IPS DF 6.9 (cell line): ENCODE measurements at regions not wholly inside any gene's neighbourhood (a gene's known extent, or its start where the extent isn't known, plus 50 kb on each side); places are given as distances from the start of the nearest gene placed in this dataset.

Experiments used
- DNase-seq: peaks from one replicate; pipeline ENCODE4 v3.0.0-alpha.2; 2013; ENCODE audit warnings: low read depth, low spot score
- H3K27ac ChIP-seq: one replicate; pipeline ENCODE4 v1.5.1; 2013; ENCODE audit warnings: low read length, control low read depth
- H3K27me3 ChIP-seq: 2 replicates; pipeline ENCODE4 v1.6.1; 2013; ENCODE audit warnings: mild to moderate bottlenecking, low read length; ENCODE audit not compliant: control insufficient read depth, insufficient read depth
- H3K36me3 ChIP-seq: 2 replicates; pipeline ENCODE4 v1.6.1; 2013; ENCODE audit warnings: low read length; ENCODE audit not compliant: control insufficient read depth, insufficient read depth
- H3K4me1 ChIP-seq: 2 replicates; pipeline ENCODE4 v1.6.1; 2013; ENCODE audit warnings: low read length; ENCODE audit not compliant: control insufficient read depth, insufficient read depth
- H3K4me3 ChIP-seq: 2 replicates; pipeline ENCODE4 v1.5.1; 2013; ENCODE audit warnings: mild to moderate bottlenecking, low read length
- H3K9me3 ChIP-seq: 2 replicates; pipeline ENCODE4 v1.6.1; 2013; ENCODE audit warnings: low read length, inconsistent platforms; ENCODE audit not compliant: control insufficient read depth, insufficient read depth
- WGBS: extraction: QIAGEN DNeasy Blood & Tissue Kit; methylation state at CpG from one replicate; pipeline ENCODE4 v1.1.7; 2013; ENCODE audit warnings: mixed read lengths, missing lambda C conversion rate; ENCODE audit not compliant: insufficient read length, insufficient coverage; 5-methylcytosine and 5-hydroxymethylcytosine counted together

- no peaks in the 10 kb centered on the region for H3K4me1 ChIP-seq
- H3K9me3 ChIP-seq: no peaks in the 10 kb centered on the region
- no peak overlapping the region for H3K4me3 ChIP-seq
- H3K27ac ChIP-seq: no peak overlapping the region
- DNase-seq: no peak
- H3K27me3 ChIP-seq: no peaks in the 10 kb centered on the region
- no peaks in the 10 kb centered on the region for H3K36me3 ChIP-seq
- no CpG with 5 or more reads among the region's 4 CpGs for WGBS
These were observed 494.1 kb downstream of the CENPC start for GRCh38 chr4:67051000-67051789.

GRCh38 chr4:67049446-67049845 lies 495.9 kb downstream of the CENPC start:
- WGBS: no CpG with 5 or more reads among the region's 2 CpGs
- no peaks in the 10 kb centered on the region for H3K36me3 ChIP-seq
- no peaks in the 10 kb centered on the region for H3K4me1 ChIP-seq
- DNase-seq: no peak
- no peak overlapping the region for H3K4me3 ChIP-seq
- H3K9me3 ChIP-seq: no peaks in the 10 kb centered on the region
- H3K27ac ChIP-seq: no peak overlapping the region
- H3K27me3 ChIP-seq: no peaks in the 10 kb centered on the region

GRCh38 chr4:67048530-67048929 lies 496.8 kb downstream of the CENPC start:
- no peaks in the 10 kb centered on the region for H3K36me3 ChIP-seq
- no peaks in the 10 kb centered on the region for H3K27me3 ChIP-seq
- H3K27ac ChIP-seq: no peak overlapping the region
- no peak for DNase-seq
- no peaks in the 10 kb centered on the region for H3K9me3 ChIP-seq
- WGBS: no CpG with 5 or more reads among the region's 2 CpGs
- no peak overlapping the region for H3K4me3 ChIP-seq
- H3K4me1 ChIP-seq: no peaks in the 10 kb centered on the region

- Histone ChIP-seq H3K27ac (no peak overlapping the region), H3K36me3 (no peaks in the 10 kb centered on the region), H3K9me3 (no peaks in the 10 kb centered on the region), H3K4me1 (no peaks in the 10 kb centered on the region), H3K27me3 (no peaks in the 10 kb centered on the region), H3K4me3 (no peak overlapping the region)
- DNase-seq: no peak
- no CpG with 5 or more reads among the region's 2 CpGs for WGBS
These were observed 505.0 kb downstream of the CENPC start for GRCh38 chr4:67040315-67040714.

DNA sequence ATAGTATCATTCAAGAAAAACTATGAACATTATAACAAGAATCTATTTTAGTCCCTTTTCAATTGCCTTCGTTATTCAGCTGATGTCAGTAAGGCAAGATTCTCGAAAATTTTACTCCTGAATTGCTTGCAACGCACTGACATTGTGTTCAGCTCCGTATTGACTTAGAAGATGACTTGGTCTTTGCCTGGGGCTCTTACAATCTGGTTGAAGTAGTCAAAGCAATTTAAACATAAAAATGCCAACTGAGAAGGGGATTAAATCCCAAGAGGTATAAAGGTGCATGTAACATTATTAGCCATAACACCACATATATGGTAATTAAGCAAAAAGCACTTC lies 507.1 kb downstream of the CENPC start:
- Histone ChIP-seq H3K4me3 (no peak overlapping the region), H3K27ac (no peak overlapping the region), H3K27me3 (no peaks in the 10 kb centered on the region), H3K9me3 (no peaks in the 10 kb centered on the region), H3K36me3 (no peaks in the 10 kb centered on the region), H3K4me1 (no peaks in the 10 kb centered on the region)
- no peak for DNase-seq
- WGBS: no CpG with 5 or more reads among the region's 4 CpGs

DNA sequence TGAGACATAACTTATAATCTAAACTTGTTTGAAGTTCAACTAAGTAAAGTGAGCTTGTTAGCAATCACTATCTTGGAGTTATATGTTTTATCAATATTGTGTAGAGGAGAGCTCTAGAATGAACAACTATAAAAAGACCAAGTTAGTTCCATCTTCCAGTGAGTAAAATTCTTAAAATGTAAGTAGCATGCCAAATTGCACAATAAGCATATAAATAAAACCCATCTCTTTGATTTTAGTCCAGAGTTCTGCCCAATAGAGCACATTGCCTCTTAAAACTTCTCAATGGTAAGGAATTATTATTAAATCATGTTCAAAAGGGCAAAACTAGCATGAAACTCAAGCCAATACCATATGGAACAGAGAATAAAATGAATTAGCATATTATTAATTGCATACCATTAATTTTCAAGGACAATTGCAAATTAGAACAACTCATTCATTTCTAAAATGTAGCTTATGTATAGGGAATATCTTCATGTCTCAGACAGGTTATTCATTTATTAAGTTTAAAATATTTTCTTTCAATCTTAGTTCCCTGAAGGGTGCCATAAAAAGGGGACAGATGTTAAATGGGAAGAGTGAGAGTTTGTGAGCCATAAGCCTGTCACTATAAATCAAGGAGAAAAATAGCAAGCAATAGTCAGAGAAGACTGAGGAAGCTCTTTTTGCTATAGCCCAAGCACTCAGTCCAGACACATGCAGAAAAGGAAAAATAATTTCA lies 507.6 kb downstream of the CENPC start:
- H3K4me3 ChIP-seq: no peak overlapping the region
- H3K27ac ChIP-seq: no peak overlapping the region
- H3K4me1 ChIP-seq: no peaks in the 10 kb centered on the region
- no peak for DNase-seq
- H3K36me3 ChIP-seq: no peaks in the 10 kb centered on the region
- no peaks in the 10 kb centered on the region for H3K9me3 ChIP-seq
- no peaks in the 10 kb centered on the region for H3K27me3 ChIP-seq

- Histone ChIP-seq H3K27me3 (no peaks in the 10 kb centered on the region), H3K9me3 (no peaks in the 10 kb centered on the region), H3K4me3 (no peak overlapping the region), H3K4me1 (no peaks in the 10 kb centered on the region), H3K36me3 (no peaks in the 10 kb centered on the region), H3K27ac (no peak overlapping the region)
- DNase-seq: no peak
These were observed 508.5 kb downstream of the CENPC start for GRCh38 chr4:67036791-67037190.

- Histone ChIP-seq H3K27me3 (no peaks in the 10 kb centered on the region), H3K9me3 (no peaks in the 10 kb centered on the region), H3K36me3 (no peaks in the 10 kb centered on the region), H3K4me3 (no peak overlapping the region), H3K4me1 (no peaks in the 10 kb centered on the region), H3K27ac (no peak overlapping the region)
- no peak for DNase-seq
- WGBS: no CpG with 5 or more reads among the region's 1 CpG
These were observed 509.3 kb downstream of the CENPC start for GRCh38 chr4:67035986-67036385.

- no peak overlapping the region for H3K4me3 ChIP-seq
- H3K4me1 ChIP-seq: no peaks in the 10 kb centered on the region
- H3K9me3 ChIP-seq: no peaks in the 10 kb centered on the region
- H3K27me3 ChIP-seq: no peaks in the 10 kb centered on the region
- no peak overlapping the region for H3K27ac ChIP-seq
- no peaks in the 10 kb centered on the region for H3K36me3 ChIP-seq
- no CpG with 5 or more reads among the region's 2 CpGs for WGBS
- no peak for DNase-seq
These were observed 509.8 kb downstream of the CENPC start for GRCh38 chr4:67035501-67035900.

DNA sequence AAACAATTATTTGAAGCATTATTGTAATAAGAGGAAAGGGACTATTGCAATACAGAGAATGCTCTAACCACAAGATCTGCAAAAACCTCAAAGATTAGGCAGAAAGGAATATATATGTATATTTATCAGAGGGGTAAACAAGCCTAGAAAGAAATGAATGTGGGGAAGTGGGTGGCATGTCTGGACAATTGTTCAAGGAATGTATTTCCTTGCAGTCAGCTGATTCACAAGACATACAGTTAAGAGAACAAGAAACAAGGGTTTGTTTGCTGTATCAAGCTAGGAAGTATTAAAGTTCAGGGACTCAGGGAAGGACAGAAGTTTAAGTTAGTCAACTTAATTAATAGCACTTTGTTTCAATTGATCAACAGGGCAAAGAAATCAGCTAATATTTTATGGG lies 514.7 kb downstream of the CENPC start:
- H3K27me3 ChIP-seq: no peaks in the 10 kb centered on the region
- no peak overlapping the region for H3K4me3 ChIP-seq
- no peak for DNase-seq
- H3K27ac ChIP-seq: no peak overlapping the region
- H3K36me3 ChIP-seq: no peaks in the 10 kb centered on the region
- no peaks in the 10 kb centered on the region for H3K9me3 ChIP-seq
- H3K4me1 ChIP-seq: no peaks in the 10 kb centered on the region

- whole genome bisulfite sequencing: no CpG with 5 or more reads among the region's 1 CpG
- Histone ChIP-seq H3K4me3 (no peak overlapping the region), H3K27me3 (no peaks in the 10 kb centered on the region), H3K9me3 (no peaks in the 10 kb centered on the region), H3K27ac (no peak overlapping the region), H3K4me1 (no peaks in the 10 kb centered on the region), H3K36me3 (no peaks in the 10 kb centered on the region)
- DNase-seq: no peak
These were observed 524.9 kb downstream of the CENPC start for GRCh38 chr4:67020438-67020797.
